Myocyte (in vitro differentiated cells): ENCODE measurements at regions not wholly inside any gene's neighbourhood (a gene's known extent, or its start where the extent isn't known, plus 50 kb on each side); places are given as distances from the start of the nearest gene placed in this dataset.
"Not testable (repeated sequence)": the region's sequence is repeated elsewhere in the genome, so short reads cannot be mapped to it uniquely, and the experiment has no call there.

ENCODE experiments used
- DNase-seq: peaks from one replicate; pipeline ENCODE4 v3.0.0-alpha.2; 2012; ENCODE audit warnings: low read depth

DNA sequence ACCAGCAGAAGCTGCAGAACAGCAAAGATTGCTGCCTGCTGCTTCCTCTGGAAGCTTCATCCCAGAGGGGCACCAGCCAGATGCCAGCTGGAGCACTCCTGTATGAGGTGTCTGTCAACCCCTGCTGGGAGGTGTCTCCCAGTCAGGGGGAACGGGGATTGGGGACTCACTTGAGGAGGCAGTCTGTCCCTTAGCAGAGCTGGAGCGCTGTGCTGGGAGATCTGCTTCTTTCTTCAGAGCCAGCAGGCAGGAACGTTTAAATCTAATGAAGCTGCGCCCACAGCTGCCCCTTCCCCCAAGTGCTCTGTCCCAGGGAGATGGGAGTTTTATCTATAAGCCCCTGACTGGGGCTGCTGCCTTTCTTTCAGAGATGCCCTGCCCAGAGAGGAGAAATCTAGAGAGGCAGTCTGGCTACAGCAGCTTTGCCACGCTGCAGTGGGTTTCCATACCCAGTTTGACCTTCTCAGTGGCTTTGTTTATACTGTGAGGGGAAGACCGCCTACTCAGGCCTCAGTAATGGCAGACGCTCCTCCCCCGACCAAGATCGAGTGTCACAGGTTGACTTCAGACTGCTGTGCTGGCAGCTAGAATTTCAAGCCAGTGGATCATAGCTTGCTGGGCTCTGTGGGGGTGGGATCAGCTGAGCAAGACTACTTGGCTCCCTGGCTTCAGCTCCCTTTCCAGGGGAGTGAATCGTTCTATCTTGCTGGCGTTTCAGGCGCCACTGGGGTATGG lies 1105.7 kb downstream of the STPG2 start:
- peak; percentile 65 for DNase-seq

DNA sequence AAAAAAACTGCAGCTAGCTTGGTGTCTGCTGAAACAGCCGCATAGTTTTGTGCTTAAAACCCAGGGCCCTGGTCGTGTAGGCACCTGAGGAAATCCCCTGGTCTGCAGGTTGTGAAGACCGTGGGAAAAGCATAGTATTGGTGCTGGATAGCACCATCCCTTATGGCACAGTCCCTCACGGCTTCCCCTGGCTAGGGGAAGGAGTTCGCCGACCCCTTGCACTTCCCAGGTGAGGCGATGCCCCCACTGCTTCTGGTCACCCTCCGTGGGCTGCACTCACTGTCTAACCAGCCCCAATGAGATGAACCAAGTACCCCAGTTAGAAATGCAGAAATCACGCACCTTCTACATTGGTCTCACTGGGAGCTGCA lies 1105.1 kb downstream of the STPG2 start:
- DNase-seq: no peak

DNA sequence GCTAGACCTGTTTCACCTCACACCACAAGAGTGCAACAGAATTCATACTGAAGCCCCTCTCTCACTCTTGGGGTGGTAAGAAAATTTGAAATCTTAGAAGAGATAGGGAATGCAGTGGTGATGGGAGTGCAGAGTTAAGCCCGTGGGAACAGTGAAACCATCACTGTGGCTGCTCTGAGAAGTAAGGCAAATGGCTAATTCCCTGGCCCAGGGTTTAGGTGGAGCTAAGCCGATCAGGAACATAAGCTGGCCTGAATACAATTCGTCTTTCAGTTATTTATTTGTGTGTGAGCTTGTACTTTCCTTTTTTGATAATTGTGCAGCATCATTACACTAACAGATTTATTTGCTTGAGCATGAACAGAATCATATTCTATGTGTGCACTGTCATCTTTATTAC lies 1070.6 kb downstream of the STPG2 start:
- no peak for DNase-seq

DNA sequence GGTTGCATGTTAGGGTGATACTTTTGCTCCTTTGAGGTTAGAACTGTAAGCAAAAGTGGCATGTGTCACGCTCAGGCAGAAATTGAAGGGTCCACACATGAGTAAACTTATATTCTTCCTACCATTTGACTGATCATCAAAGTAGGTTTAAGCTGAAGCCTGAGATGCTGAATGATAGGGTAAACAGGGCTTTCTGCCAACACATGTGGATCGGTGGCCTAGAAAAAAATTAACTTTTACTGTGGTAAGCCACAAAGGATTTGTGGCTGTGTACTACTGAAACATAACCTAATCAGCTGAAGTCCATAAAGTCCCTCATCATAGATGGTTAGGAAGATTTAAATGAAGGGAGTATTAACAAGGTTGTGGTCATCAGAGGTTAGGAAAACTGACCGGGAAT lies 1070.1 kb downstream of the STPG2 start:
- peak; percentile 81 for DNase-seq

- peak; percentile 15 for DNase-seq
Measured at GRCh38 chr4:97074531-97074930, 1068.7 kb downstream of the STPG2 start.

DNA sequence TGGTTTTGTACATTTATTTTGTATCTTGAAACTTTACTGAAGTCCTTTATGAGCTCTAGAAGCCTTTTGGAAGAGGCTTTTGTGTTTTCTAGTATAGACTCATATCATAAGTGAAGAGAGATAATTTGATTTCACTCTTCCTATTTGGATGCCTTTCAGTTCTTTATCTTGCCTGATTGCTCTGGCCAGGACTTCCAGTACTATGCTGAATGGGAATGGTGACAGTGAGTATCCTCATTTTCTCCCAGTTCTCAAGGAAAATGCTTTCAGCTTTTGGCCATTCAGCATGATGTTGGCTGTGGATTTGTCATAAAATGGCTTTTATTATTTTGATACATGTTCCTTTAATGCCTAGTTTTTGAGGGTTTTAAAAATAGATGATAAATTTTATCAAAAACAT lies 1061.3 kb downstream of the STPG2 start:
- no peak for DNase-seq

DNA sequence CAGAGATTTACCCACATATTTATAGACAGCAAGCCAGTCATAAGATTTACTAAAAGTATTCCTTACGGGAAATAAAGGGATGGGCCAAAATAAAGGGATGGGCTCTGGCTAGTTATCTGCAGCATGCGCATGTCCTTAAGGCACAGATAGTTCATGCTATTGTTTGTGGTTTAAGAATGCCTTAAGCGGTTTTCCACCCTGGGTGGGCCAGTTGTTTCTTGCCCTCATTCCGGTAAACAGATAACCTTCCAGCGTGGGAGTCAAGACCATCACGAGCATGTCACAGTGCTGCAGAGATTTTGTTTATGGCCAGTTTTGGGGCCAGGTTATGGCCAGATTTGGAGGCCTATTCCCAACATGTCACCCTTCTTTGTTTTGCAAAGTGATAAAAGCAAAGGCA lies 1046.2 kb downstream of the STPG2 start:
- DNase-seq: not testable (repeated sequence)

DNA sequence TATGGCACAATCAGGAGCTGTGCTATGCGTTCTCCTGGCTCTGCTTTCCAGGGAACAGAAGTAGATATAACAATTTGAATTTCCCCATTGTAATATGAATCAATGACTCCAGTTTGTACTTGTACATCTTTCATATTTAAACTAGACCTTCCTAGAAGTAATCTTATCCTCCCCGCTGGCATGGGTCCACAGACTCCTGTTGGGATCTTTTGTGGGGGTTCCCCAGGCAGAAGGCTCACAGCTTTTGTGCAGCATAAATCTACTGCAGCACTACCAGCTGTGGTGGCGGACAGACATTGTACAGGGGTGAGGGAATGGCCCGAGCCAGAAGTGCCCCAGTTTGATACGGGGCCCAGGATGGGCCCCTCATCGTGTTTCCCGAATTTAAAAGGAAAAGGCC lies 1042.1 kb downstream of the STPG2 start:
- DNase-seq: peak; percentile 9

DNA sequence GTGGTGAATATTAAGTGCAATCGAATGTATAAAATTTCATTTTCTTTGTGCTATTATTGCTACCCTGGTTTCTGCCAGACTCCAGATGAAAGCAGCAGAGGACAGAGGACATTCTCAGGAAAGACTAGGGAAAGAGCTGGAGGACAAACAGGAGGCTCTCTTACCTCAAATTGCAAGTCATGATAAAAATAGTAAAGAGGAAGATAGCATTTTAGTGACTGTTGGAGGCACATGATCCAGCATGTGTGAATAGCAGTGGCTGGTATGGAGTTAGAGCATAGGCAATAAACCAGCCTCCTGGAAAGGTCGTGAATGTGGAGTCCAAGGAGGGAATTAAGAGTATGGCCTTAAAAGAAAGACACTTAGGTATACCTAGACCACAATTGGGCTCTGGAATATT lies 1040.0 kb downstream of the STPG2 start:
- peak; percentile 30 for DNase-seq

DNA sequence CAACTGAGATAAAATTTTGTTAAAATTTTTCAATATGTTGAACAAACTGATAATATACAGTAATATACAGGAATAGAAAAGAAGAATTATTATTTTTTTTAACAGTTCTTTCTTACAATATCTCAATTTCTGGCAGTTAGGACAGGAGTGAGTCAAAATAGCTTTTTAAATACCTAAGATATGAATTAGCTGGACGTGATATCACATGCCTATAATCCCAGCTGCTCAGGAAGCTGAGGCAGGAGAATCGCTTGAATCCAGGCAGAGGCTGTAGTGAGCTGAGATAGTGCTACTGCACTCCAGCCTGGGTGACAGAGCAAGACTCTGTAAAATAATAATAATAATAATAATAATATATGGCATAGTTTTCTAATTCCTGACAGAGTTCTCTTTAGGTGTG lies 1039.3 kb downstream of the STPG2 start:
- peak; percentile 22 for DNase-seq

DNA sequence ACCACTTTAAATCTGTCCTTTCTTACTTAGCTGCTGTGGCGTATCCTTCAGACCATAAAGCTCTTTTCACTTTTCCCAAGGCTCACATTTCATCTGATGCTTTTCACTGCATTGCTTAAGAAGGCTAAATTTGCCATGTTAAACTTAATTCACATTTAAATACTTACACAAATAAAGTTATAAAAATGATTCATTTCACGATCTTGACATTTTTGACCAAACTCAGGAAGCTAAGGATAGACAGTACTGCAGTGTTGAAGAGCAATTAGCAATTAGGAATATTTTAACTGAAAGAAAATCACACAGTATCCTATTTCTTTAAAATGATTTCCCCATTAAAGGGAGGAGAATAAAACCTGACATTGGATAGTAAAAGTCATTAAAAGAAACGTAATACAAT lies 1038.6 kb downstream of the STPG2 start:
- no peak for DNase-seq

DNA sequence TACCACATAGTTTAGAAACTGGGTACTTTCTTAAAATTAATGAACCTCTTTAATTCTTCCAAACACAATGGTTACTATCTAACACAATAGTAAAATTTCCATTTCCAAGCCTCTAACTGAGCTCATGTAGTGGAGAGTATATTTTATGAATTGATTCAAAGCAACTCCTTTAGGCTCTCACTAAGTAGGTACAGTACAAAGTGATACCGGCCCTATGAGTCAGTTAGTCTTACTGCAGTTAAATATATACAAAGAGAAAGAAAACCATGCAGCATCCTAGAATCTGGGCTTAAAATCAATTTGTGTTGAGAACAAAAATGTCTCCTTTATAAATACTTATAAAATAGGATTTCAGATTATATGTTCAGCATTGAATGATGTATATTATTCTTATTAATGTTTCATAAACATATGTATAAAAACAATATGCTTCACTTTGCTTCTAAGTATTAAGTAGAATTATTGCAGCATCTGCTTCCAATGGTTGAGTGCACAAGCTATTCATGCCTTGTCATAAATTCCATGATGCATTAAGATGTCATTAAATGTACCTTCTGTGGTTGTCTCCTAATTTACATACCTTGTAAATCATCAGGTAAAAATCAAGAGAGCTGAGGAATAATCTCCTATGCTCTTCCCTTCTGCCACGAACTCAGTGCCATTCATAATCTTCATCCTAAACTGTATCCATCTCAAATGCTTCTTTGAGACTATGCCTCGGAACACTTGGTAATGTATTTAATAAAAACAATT lies 1037.8 kb downstream of the STPG2 start:
- no peak for DNase-seq

DNA sequence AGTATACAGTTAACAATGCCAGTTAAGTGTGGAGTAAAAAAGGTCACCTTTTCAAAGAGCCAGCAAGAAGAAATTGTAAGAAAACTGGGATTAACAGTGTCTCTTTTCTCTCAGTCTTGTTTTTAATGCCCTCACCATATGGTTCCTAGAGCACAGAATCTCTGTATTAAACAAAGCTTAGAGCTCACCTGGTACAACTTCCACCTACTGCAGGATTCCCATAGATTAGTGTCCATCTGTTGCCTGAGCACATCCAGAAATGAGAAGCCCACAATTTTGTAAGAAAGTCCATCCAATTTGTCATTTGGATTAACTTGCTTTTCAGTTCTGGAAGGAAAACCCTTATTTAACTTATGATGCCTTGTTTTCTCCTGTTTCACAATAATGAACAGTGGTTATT lies 1037.1 kb downstream of the STPG2 start:
- DNase-seq: no peak

DNA sequence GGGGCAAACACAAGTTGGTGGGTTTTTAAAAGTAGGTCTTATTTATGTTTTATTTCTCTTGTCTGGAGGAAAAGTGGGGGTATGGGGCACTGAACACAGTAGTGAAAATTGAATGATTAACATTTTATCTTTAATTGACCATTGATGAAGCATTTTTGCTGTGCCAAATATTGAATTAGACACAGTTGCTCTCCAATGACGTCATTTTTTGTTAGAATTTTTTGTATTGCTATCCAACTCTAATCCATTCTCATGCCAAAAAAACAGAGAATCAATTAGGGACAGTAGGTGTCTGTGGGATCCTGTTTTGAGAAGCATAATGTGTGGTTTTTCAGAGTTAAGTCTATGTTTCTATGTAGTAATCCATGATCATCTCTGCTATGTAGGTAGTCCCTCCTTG lies 1032.8 kb downstream of the STPG2 start:
- no peak for DNase-seq

DNA sequence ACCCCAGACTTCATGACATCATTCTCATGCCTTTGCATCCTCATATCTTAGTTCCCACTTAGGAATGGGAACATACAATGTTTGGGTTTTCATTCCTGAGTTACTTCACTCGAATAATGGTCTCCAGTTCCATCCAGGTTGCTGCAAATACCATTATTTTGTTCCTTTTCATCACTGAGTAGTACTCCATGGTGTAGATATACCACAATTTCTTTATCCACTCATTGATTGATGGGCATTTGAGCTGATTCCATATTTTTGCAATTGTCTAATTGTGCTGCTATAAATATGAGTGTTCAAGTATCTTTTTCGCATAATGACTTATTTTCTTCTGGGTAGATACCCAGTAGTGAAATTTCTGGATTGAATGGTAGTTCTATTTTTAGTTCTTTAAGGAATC lies 1026.8 kb downstream of the STPG2 start:
- no peak for DNase-seq

DNA sequence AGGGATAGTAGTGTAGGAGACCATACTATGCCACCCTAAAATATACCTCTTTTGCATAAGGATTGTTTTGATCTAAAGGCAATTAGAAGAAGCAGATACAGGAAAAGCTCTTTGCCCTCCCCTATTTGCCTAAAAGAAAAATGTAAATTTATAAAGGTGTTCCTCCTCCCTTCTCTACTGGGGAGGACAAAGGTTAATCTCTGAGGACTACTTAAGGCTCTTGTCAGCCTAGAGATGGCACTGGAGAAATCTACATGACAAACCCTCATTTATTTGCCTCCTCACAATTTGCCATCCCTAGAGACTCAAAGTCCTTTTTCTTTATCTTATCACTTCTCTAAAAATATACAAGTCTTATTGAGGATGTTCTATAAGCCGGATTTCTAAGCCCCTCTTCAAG lies 1021.8 kb downstream of the STPG2 start:
- DNase-seq: no peak

DNA sequence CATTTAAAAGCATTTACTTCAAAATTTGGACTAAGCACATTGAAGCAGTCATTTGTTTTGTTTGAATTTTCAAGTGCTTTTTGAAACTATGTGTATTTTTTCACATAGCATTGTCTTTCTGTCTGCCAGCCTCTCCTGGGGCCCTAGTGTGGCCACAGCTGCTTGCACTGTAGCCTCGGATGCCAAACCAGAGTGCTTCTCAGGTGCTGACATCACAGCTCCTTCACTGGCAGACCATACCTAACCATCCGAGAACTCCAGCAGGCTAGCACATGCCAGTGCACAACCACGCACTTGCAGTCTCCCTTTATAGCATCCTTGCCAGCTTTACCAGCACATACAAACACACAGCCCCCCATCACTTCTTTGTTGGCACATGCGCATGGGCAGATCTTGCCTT lies 1019.7 kb downstream of the STPG2 start:
- no peak for DNase-seq

DNA sequence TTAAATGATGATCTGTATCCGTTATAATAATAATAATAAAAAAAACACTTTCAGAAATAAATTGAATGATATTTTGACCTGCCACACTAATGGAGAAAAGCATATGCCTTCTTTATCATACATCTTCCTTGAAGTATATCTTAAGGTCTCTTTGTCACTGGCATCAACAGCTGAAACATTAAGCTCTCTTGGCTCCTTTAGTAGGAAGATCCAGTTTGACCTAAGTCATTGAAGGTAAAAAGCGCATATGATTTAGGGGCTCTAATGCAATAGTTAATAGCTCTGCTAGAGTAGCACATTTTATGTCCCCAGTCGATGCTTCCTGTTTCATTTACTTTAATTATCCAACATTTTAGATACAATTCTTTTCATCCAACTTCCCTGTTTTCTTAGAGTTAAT lies 1010.8 kb downstream of the STPG2 start:
- DNase-seq: no peak

DNA sequence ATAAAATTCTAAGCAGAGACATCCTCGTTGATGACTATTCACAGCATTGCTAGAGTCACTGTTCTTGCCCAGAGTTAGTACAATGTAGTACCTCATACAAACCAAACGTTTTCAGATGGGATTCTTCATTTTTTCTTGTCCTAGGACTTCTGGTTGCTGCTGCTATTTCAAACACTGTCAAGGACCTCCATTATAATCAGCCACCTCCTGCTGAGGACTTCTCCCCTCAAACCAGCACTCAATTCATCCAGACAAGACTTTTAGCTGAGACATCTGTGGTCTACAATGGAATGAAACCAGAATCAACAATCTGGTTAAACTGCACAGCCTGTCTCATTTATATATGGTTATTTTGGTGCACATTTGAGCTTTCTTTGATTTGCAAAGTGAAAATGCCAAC lies 1008.8 kb downstream of the STPG2 start:
- no peak for DNase-seq

DNA sequence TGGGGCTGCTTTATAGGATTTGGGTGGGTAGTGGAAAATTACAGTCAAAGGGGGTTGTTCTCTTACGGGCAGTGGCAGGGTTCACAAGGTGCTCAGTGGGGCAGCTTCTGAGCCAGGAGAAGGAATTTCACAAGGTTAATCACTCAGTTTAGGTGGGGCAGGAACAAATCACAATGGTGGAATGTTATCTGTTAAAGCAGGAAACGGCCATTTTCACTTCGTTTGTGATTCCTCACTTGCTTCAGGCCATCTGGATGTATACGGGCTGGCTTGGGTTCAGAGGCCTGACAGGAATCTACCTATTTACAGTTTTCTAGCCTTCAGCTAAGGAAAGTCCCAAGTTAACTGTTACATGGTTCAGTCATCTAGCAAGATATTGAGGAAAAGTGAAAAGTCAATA lies 1003.5 kb downstream of the STPG2 start:
- no peak for DNase-seq

GRCh38 chr4:97140545-97140944 lies 1002.7 kb downstream of the STPG2 start:
- DNase-seq: no peak

GRCh38 chr4:97141332-97141731 lies 1001.9 kb downstream of the STPG2 start:
- DNase-seq: not testable (repeated sequence)

DNA sequence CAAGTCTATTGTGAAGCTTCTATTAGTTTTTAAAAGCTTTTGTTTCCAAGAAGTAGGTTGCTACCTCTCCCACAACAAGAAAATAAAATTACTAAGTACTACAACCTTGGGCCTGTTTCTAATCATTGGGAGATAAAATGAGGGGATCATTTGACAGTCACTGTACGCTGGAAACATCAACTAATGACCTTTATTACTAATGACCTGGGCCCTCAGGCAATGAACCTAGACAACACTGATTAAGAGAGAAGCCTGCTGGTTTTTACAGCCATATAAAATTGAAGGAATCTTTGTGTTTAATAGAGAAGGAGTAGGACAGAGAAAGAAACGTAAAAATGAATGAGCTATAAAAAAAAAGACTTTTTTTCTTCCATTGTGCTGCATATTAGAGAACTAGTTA lies 1000.9 kb downstream of the STPG2 start:
- no peak for DNase-seq
